ENCODE measurements at regions not wholly inside any gene's neighbourhood (a gene's known extent, or its start where the extent isn't known, plus 50 kb on each side); places are given as distances from the start of the nearest gene placed in this dataset.

DNA sequence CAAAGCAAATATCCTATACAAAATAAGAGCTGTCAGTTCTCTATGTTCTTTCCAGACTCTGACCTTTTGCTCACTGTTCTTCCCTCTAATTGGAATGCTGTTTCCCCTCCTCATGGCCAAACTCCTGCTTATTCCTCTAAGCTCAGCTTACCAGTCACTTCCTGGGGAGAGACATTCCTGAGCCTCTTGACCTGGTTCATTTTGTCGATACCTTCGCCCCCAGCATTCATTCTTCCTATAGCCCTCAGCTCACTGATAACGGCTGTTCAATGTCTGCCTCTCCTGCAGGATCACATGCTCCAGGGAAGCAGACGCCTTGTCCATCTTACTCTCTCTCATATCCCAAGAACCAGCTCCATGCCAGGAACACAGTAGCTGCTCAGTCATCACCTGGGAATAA lies 431.0 kb downstream of the MED13L start:
- Histone ChIP-seq H3K9me3 (ENCODE audit: control insufficient read depth in 2 of 2, insufficient read depth in 1 of 2, low read depth in 1 of 2, low read length in 1 of 2) (peaks cover 0 to 4% of the 10 kb centered on the region in 2 donors), H3K27ac (ENCODE audit: low read depth in 2 of 2, low read length in 1 of 2) (no peak overlapping the region), H3K4me1 (ENCODE audit: control insufficient read depth in 2 of 2, insufficient read depth in 2 of 2, low read length in 1 of 2) (no peaks in the 10 kb centered on the region), H3K27me3 (ENCODE audit: control insufficient read depth in 1 of 2, insufficient read depth in 2 of 2, low read length in 2 of 2) (no peaks in the 10 kb centered on the region), H3K36me3 (ENCODE audit: control insufficient read depth in 2 of 2, insufficient read depth in 2 of 2, low read length in 1 of 2) (no peaks in the 10 kb centered on the region), H3K4me3 (ENCODE audit: low read depth in 1 of 2, low read length in 2 of 2) (no peak overlapping the region)
- WGBS, 2 donors: 69 to 78% methylated on average over 4 of the region's 4 CpGs

DNA sequence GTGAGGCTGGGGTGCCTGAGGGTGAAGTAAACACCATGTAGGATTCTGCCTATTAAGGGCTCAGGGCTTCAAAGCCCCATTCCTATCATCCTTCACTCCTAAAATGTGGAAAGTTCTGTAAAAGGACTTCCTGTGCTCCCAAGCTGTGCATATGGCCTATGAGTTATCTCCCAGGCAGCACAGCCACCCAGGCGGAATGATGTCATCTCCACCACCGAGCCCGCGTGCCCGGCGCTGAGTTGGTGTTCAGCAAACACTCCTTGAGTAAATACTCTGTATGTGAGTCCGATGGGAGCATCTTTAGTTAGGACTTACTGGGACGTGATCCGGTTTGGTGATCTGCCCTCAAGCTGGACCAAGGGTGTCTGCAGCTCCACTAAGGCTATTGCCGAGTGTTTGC lies 437.3 kb downstream of the MED13L start:
- no peak overlapping the region for H3K4me3 ChIP-seq (ENCODE audit: low read depth in 1 of 2, low read length in 2 of 2)
- no peaks in the 10 kb centered on the region for H3K36me3 ChIP-seq (ENCODE audit: control insufficient read depth in 2 of 2, insufficient read depth in 2 of 2, low read length in 1 of 2)
- 54 to 71% methylated on average over 10 of the region's 10 CpGs for WGBS, 2 donors
- H3K27ac ChIP-seq (ENCODE audit: low read depth in 2 of 2, low read length in 1 of 2): no peak overlapping the region
- no peaks in the 10 kb centered on the region for H3K27me3 ChIP-seq (ENCODE audit: control insufficient read depth in 1 of 2, insufficient read depth in 2 of 2, low read length in 2 of 2)
- H3K4me1 ChIP-seq (ENCODE audit: control insufficient read depth in 2 of 2, insufficient read depth in 2 of 2, low read length in 1 of 2): no peaks in the 10 kb centered on the region
- H3K9me3 ChIP-seq (ENCODE audit: control insufficient read depth in 2 of 2, insufficient read depth in 1 of 2, low read depth in 1 of 2, low read length in 1 of 2): no peaks in the 10 kb centered on the region

DNA sequence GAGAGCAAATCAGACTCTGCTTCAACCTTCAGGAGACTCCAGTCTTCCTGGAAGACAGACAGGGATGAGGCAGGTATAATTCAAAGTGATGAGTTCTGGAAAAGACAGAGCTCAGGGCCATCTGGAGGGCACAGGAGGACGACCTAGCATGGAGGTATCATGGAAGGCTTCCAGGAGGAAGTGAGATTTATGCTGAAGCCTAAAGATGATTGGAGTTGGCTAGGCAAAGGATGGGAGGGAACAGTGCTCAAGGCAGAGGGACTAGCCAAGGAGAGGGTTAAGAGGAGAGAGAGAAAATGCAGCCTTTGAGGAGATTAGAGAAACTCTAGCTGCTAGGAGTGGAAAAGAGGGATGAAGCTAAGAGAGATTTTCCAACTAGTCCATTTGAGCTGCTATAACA lies 438.5 kb downstream of the MED13L start:
- H3K36me3 ChIP-seq (ENCODE audit: control insufficient read depth in 2 of 2, insufficient read depth in 2 of 2, low read length in 1 of 2): no peaks in the 10 kb centered on the region
- H3K27ac ChIP-seq (ENCODE audit: low read depth in 2 of 2, low read length in 1 of 2): no peak overlapping the region
- H3K4me3 ChIP-seq (ENCODE audit: low read depth in 1 of 2, low read length in 2 of 2): no peak overlapping the region
- 50 to 56% methylated on average over 1 of the region's 1 CpG for WGBS, 2 donors
- no peaks in the 10 kb centered on the region for H3K27me3 ChIP-seq (ENCODE audit: control insufficient read depth in 1 of 2, insufficient read depth in 2 of 2, low read length in 2 of 2)
- no peaks in the 10 kb centered on the region for H3K4me1 ChIP-seq (ENCODE audit: control insufficient read depth in 2 of 2, insufficient read depth in 2 of 2, low read length in 1 of 2)
- no peaks in the 10 kb centered on the region for H3K9me3 ChIP-seq (ENCODE audit: control insufficient read depth in 2 of 2, insufficient read depth in 1 of 2, low read depth in 1 of 2, low read length in 1 of 2)

DNA sequence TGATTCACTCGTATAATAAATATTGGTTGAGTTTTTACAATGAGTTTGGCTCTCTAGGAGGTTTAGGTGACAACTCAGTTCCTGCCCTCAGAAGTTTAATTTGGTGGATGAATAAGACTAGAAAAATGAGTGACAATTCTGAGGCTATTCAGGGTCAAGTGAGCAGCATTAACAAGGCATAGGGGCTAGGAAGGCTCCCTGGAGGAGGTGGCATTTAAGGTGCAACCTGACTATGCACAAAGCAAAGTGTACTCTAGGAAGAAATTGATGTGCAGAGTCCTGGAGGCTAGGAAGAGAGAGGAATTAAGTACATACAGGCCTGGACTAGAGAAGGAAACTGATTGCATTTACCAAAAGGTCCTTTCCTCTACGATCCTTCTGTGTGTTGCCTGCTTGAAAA lies 440.3 kb downstream of the MED13L start:
- no peak overlapping the region for H3K27ac ChIP-seq (ENCODE audit: low read depth in 2 of 2, low read length in 1 of 2)
- H3K9me3 ChIP-seq (ENCODE audit: control insufficient read depth in 2 of 2, insufficient read depth in 1 of 2, low read depth in 1 of 2, low read length in 1 of 2): no peaks in the 10 kb centered on the region
- WGBS, 2 donors: 89% methylated on average over 2 of the region's 2 CpGs
- no peaks in the 10 kb centered on the region for H3K4me1 ChIP-seq (ENCODE audit: control insufficient read depth in 2 of 2, insufficient read depth in 2 of 2, low read length in 1 of 2)
- H3K4me3 ChIP-seq (ENCODE audit: low read depth in 1 of 2, low read length in 2 of 2): no peak overlapping the region
- H3K36me3 ChIP-seq (ENCODE audit: control insufficient read depth in 2 of 2, insufficient read depth in 2 of 2, low read length in 1 of 2): no peaks in the 10 kb centered on the region
- no peaks in the 10 kb centered on the region for H3K27me3 ChIP-seq (ENCODE audit: control insufficient read depth in 1 of 2, insufficient read depth in 2 of 2, low read length in 2 of 2)

DNA sequence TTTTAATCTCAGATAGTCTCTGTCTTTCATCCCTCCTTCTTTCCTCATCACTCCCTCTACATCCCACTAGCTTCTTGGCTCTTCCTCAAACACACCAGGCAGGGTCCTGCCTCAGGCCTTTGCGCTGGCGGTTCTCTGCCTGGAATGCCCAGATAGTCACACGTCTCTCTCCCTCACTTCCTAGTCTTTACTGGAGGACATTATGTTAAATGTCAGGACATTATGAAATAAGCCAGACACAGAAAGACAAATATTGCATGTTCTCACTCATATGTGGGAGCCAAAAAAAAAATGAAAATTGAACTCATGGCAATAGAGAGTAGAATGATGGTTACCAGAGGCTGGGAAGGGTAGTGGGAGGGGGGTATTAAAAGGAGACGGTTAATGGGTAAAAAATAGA lies 442.0 kb downstream of the MED13L start:
- WGBS, 2 donors: 65 to 72% methylated on average over 4 of the region's 4 CpGs
- Histone ChIP-seq H3K27me3 (ENCODE audit: control insufficient read depth in 1 of 2, insufficient read depth in 2 of 2, low read length in 2 of 2) (no peaks in the 10 kb centered on the region), H3K9me3 (ENCODE audit: control insufficient read depth in 2 of 2, insufficient read depth in 1 of 2, low read depth in 1 of 2, low read length in 1 of 2) (no peaks in the 10 kb centered on the region), H3K4me3 (ENCODE audit: low read depth in 1 of 2, low read length in 2 of 2) (no peak overlapping the region), H3K36me3 (ENCODE audit: control insufficient read depth in 2 of 2, insufficient read depth in 2 of 2, low read length in 1 of 2) (no peaks in the 10 kb centered on the region), H3K27ac (ENCODE audit: low read depth in 2 of 2, low read length in 1 of 2) (no peak overlapping the region), H3K4me1 (ENCODE audit: control insufficient read depth in 2 of 2, insufficient read depth in 2 of 2, low read length in 1 of 2) (no peaks in the 10 kb centered on the region)

DNA sequence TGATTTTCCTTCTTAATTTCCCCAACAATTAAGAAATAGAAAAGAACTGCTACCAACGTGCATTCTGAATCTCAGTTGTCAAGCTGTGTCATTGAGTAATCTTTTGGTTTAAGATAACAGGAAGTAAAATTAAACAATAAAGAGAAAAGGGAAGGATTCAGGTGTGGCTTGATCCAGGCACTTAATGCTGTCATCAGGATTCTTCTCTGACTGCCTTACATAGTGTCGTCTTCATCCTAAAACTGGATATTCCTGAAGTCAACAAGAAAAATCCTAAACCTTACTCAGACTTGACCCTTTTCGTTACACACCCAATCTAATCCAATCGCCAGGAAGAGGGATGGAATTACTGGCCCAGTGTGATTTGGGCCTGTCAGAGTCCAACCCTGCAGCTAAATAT lies 443.8 kb downstream of the MED13L start:
- H3K4me3 ChIP-seq (ENCODE audit: low read depth in 1 of 2, low read length in 2 of 2): no peak overlapping the region
- no peaks in the 10 kb centered on the region for H3K9me3 ChIP-seq (ENCODE audit: control insufficient read depth in 2 of 2, insufficient read depth in 1 of 2, low read depth in 1 of 2, low read length in 1 of 2)
- H3K27ac ChIP-seq (ENCODE audit: low read depth in 2 of 2, low read length in 1 of 2): no peak overlapping the region
- 71 to 75% methylated on average over 4 of the region's 4 CpGs for WGBS, 2 donors
- H3K4me1 ChIP-seq (ENCODE audit: control insufficient read depth in 2 of 2, insufficient read depth in 2 of 2, low read length in 1 of 2): no peaks in the 10 kb centered on the region
- H3K27me3 ChIP-seq (ENCODE audit: control insufficient read depth in 1 of 2, insufficient read depth in 2 of 2, low read length in 2 of 2): no peaks in the 10 kb centered on the region
- H3K36me3 ChIP-seq (ENCODE audit: control insufficient read depth in 2 of 2, insufficient read depth in 2 of 2, low read length in 1 of 2): no peaks in the 10 kb centered on the region

DNA sequence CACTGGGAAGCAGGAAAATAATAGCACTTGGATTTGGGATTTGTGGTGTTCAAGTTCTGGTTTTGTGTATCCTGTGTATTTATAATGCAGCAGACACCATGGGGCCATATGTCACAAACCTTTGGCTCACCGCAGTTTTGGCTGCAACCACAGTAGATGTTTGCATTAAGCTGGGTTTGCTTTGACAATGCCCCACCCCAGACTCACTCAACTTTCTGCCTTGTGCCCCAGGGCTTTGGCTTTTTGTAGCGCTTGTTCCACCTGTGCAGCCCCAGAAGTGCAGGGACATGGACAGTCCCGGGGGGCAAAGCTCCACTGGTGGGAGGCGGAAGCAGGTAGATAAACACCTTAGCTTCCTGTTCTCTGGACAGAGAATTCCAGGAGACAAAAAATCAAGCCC lies 446.9 kb downstream of the MED13L start:
- 50 to 65% methylated on average over 4 of the region's 4 CpGs for WGBS, 2 donors
- Histone ChIP-seq H3K4me3 (ENCODE audit: low read depth in 1 of 2, low read length in 2 of 2) (no peak overlapping the region), H3K27me3 (ENCODE audit: control insufficient read depth in 1 of 2, insufficient read depth in 2 of 2, low read length in 2 of 2) (no peaks in the 10 kb centered on the region), H3K9me3 (ENCODE audit: control insufficient read depth in 2 of 2, insufficient read depth in 1 of 2, low read depth in 1 of 2, low read length in 1 of 2) (no peaks in the 10 kb centered on the region), H3K27ac (ENCODE audit: low read depth in 2 of 2, low read length in 1 of 2) (no peak overlapping the region), H3K36me3 (ENCODE audit: control insufficient read depth in 2 of 2, insufficient read depth in 2 of 2, low read length in 1 of 2) (no peaks in the 10 kb centered on the region), H3K4me1 (ENCODE audit: control insufficient read depth in 2 of 2, insufficient read depth in 2 of 2, low read length in 1 of 2) (no peaks in the 10 kb centered on the region)

DNA sequence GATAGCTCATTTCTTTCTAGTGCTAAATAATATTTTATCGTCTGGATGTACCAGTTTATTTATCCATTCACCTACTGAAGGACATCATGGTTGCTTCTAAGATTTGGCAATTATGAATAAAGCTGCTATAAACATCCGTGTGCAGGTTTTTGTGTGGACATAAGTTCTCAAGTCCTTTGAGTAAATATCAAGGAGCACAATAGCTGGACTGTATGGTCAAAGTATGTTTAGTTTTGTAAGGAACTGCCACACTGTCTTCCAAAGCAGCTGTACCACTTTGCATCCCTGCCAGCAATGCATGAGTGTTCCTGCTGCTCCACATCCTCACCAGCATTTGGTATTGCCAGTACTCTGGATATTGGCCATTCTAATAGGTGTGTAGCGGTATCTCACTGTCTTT lies 447.4 kb downstream of the MED13L start:
- Histone ChIP-seq H3K27ac (ENCODE audit: low read depth in 2 of 2, low read length in 1 of 2) (no peak overlapping the region), H3K9me3 (ENCODE audit: control insufficient read depth in 2 of 2, insufficient read depth in 1 of 2, low read depth in 1 of 2, low read length in 1 of 2) (peaks cover under 1 to 1% of the 10 kb centered on the region in 2 donors), H3K27me3 (ENCODE audit: control insufficient read depth in 1 of 2, insufficient read depth in 2 of 2, low read length in 2 of 2) (no peaks in the 10 kb centered on the region), H3K4me1 (ENCODE audit: control insufficient read depth in 2 of 2, insufficient read depth in 2 of 2, low read length in 1 of 2) (no peaks in the 10 kb centered on the region), H3K4me3 (ENCODE audit: low read depth in 1 of 2, low read length in 2 of 2) (no peak overlapping the region), H3K36me3 (ENCODE audit: control insufficient read depth in 2 of 2, insufficient read depth in 2 of 2, low read length in 1 of 2) (no peaks in the 10 kb centered on the region)
- 62 to 79% methylated on average over 3 of the region's 3 CpGs for WGBS, 2 donors

DNA sequence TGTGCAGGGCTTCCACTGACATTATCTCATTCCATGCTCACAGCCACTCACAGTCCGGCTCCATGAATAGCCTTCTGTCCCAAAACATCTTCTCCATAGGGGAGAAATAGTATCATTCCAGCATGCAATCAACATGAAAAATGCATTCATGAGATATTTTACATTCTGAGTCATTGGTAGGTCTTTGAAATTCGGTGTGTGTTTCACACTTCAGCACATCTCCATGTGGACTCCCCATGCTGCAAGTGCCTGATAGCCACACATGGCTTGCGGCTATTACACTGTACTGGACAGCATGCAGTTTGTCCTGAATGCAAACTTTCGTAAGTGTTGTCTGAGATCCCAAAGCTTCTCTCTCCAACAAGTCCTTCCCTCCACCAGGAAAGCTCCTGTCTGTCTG lies 449.3 kb downstream of the MED13L start:
- WGBS, 2 donors: 78% methylated on average over 4 of the region's 4 CpGs
- H3K27me3 ChIP-seq (ENCODE audit: control insufficient read depth in 1 of 2, insufficient read depth in 2 of 2, low read length in 2 of 2): no peaks in the 10 kb centered on the region
- no peak overlapping the region for H3K4me3 ChIP-seq (ENCODE audit: low read depth in 1 of 2, low read length in 2 of 2)
- H3K27ac ChIP-seq (ENCODE audit: low read depth in 2 of 2, low read length in 1 of 2): no peak overlapping the region
- peaks cover 3 to 4% of the 10 kb centered on the region in 2 donors for H3K9me3 ChIP-seq (ENCODE audit: control insufficient read depth in 2 of 2, insufficient read depth in 1 of 2, low read depth in 1 of 2, low read length in 1 of 2)
- H3K36me3 ChIP-seq (ENCODE audit: control insufficient read depth in 2 of 2, insufficient read depth in 2 of 2, low read length in 1 of 2): no peaks in the 10 kb centered on the region
- H3K4me1 ChIP-seq (ENCODE audit: control insufficient read depth in 2 of 2, insufficient read depth in 2 of 2, low read length in 1 of 2): no peaks in the 10 kb centered on the region

DNA sequence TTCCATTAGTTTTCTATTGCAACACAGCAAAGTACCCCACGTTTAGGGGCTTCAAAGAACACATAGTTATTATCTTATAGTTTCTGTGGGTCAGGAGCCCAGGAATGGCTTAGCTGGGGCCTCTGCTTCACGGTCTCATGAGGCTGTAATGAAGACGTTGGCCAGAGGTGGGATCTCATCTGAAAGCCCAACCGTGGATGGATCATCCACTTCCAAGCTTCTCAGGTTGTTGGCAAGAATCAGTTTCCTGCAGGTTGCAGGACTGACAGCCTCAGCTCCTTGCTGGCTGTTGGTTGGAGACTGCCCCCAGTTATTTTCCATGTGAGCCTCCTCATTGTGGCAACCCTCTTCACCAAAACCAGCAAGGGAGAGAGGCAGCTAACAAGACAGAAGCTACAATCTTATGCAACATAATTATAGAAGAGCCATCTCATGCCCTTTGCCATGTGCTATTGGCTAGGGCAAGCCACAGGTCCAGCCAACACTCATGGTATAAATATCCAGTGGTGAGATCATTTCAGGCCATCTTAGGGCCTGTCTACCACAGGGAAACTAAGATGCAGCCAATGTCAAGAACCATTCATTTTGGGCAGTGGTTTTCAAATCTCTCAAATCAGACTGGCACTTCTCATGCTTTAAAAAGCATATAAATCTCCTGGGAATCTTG lies 452.4 kb downstream of the MED13L start:
- Histone ChIP-seq H3K9me3 (ENCODE audit: control insufficient read depth in 2 of 2, insufficient read depth in 1 of 2, low read depth in 1 of 2, low read length in 1 of 2) (peaks cover 3 to 4% of the 10 kb centered on the region in 2 donors), H3K36me3 (ENCODE audit: control insufficient read depth in 2 of 2, insufficient read depth in 2 of 2, low read length in 1 of 2) (no peaks in the 10 kb centered on the region), H3K4me3 (ENCODE audit: low read depth in 1 of 2, low read length in 2 of 2) (no peak overlapping the region), H3K4me1 (ENCODE audit: control insufficient read depth in 2 of 2, insufficient read depth in 2 of 2, low read length in 1 of 2) (no peaks in the 10 kb centered on the region), H3K27ac (ENCODE audit: low read depth in 2 of 2, low read length in 1 of 2) (no peak overlapping the region), H3K27me3 (ENCODE audit: control insufficient read depth in 1 of 2, insufficient read depth in 2 of 2, low read length in 2 of 2) (no peaks in the 10 kb centered on the region)
- 86% methylated on average over 4 of the region's 4 CpGs for WGBS, 2 donors
